ENCODE measurements at regions not wholly inside any gene's neighbourhood (a gene's known extent, or its start where the extent isn't known, plus 50 kb on each side); places are given as distances from the start of the nearest gene placed in this dataset.
"Not testable (repeated sequence)": the region's sequence is repeated elsewhere in the genome, so short reads cannot be mapped to it uniquely, and the experiment has no call there.

- no peak for DNase-seq (ENCODE audit: low read depth)
Observed at GRCh38 chr16:60271781-60272180, 1537.7 kb upstream of the GOT2 start.

- DNase-seq (ENCODE audit: low read depth): peak; percentile 16
Observed at GRCh38 chr16:60271025-60271771, 1537.1 kb upstream of the GOT2 start.

GRCh38 chr16:60261425-60261824 lies 1527.3 kb upstream of the GOT2 start:
- DNase-seq (ENCODE audit: low read depth): no peak

GRCh38 chr16:60259956-60260355 lies 1525.8 kb upstream of the GOT2 start:
- no peak for DNase-seq (ENCODE audit: low read depth)

GRCh38 chr16:60246086-60246485 lies 1512.0 kb upstream of the GOT2 start:
- no peak for DNase-seq (ENCODE audit: low read depth)

GRCh38 chr16:60241671-60242070 lies 1507.6 kb upstream of the GOT2 start:
- no peak for DNase-seq (ENCODE audit: low read depth)

- DNase-seq (ENCODE audit: low read depth): peak; percentile 85
Observed at GRCh38 chr16:60230666-60231065, 1496.5 kb upstream of the GOT2 start.

- no peak for DNase-seq (ENCODE audit: low read depth)
Observed at GRCh38 chr16:60225541-60225940, 1491.4 kb upstream of the GOT2 start.

- no peak for DNase-seq (ENCODE audit: low read depth)
Observed at GRCh38 chr16:60217787-60218186, 1483.7 kb upstream of the GOT2 start.

- no peak for DNase-seq (ENCODE audit: low read depth)
Observed at GRCh38 chr16:60214311-60214710, 1480.2 kb upstream of the GOT2 start.

GRCh38 chr16:60206516-60206915 lies 1472.4 kb upstream of the GOT2 start:
- DNase-seq (ENCODE audit: low read depth): no peak

- DNase-seq (ENCODE audit: low read depth): peak; percentile 61
Observed at GRCh38 chr16:60204181-60204580, 1470.1 kb upstream of the GOT2 start.

GRCh38 chr16:60203525-60204124 lies 1469.5 kb upstream of the GOT2 start:
- DNase-seq (ENCODE audit: low read depth): peak; percentile 33

GRCh38 chr16:60200729-60201128 lies 1466.6 kb upstream of the GOT2 start:
- DNase-seq (ENCODE audit: low read depth): not testable (repeated sequence)

GRCh38 chr16:60200161-60200560 lies 1466.0 kb upstream of the GOT2 start:
- DNase-seq (ENCODE audit: low read depth): peak; percentile 58

GRCh38 chr16:60199150-60199549 lies 1465.0 kb upstream of the GOT2 start:
- no peak for DNase-seq (ENCODE audit: low read depth)

- peak; percentile 12 for DNase-seq (ENCODE audit: low read depth)
Observed at GRCh38 chr16:60181536-60181935, 1447.4 kb upstream of the GOT2 start.

GRCh38 chr16:60180609-60181008 lies 1446.5 kb upstream of the GOT2 start:
- DNase-seq (ENCODE audit: low read depth): no peak

- DNase-seq (ENCODE audit: low read depth): no peak
Observed at GRCh38 chr16:60170196-60170595, 1436.1 kb upstream of the GOT2 start.

- peak; percentile 60 for DNase-seq (ENCODE audit: low read depth)
Observed at GRCh38 chr16:60166111-60166510, 1432.0 kb upstream of the GOT2 start.

- DNase-seq (ENCODE audit: low read depth): peak; percentile 52
Observed at GRCh38 chr16:60151987-60152386, 1417.9 kb upstream of the GOT2 start.

- no peak for DNase-seq (ENCODE audit: low read depth)
Observed at GRCh38 chr16:60150907-60151306, 1416.8 kb upstream of the GOT2 start.

GRCh38 chr16:60143348-60143705 lies 1409.2 kb upstream of the GOT2 start:
- no peak for DNase-seq (ENCODE audit: low read depth)

Measured in M059J (cell line).